ENCODE measurements at regions not wholly inside any gene's neighbourhood (a gene's known extent, or its start where the extent isn't known, plus 50 kb on each side); places are given as distances from the start of the nearest gene placed in this dataset.
"Not testable (repeated sequence)": the region's sequence is repeated elsewhere in the genome, so short reads cannot be mapped to it uniquely, and the experiment has no call there.

- H3K4me3 Mint-ChIP-seq, H3K4me1 Mint-ChIP-seq, H3K27me3 Mint-ChIP-seq, H3K36me3 Mint-ChIP-seq, H3K27ac Mint-ChIP-seq: not testable (repeated sequence)
- H3K9me3 Mint-ChIP-seq = peaks cover 12% of the 10 kb centered on the region
Measured at GRCh38 chr4:31499216-31499615, 779.0 kb downstream of the PCDH7 start.

GRCh38 chr4:31516520-31516919 is 796.4 kb downstream of the PCDH7 start:
- H3K9me3 Mint-ChIP-seq = peaks cover 9% of the 10 kb centered on the region
- H3K4me1 Mint-ChIP-seq = no peaks in the 10 kb centered on the region

GRCh38 chr4:31518796-31519250 is 798.7 kb downstream of the PCDH7 start:
- H3K9me3 Mint-ChIP-seq = peaks cover 12% of the 10 kb centered on the region
- no peaks in the 10 kb centered on the region for H3K36me3 Mint-ChIP-seq
- no peaks in the 10 kb centered on the region for H3K4me1 Mint-ChIP-seq
- no peaks in the 10 kb centered on the region for H3K27me3 Mint-ChIP-seq
- no peak overlapping the region for H3K27ac Mint-ChIP-seq
- H3K4me3 Mint-ChIP-seq = no peak overlapping the region

More at GRCh38 chr4:31516520-31516919, 796.4 kb downstream of the PCDH7 start:
- no peak overlapping the region for H3K4me3 Mint-ChIP-seq
- H3K36me3 Mint-ChIP-seq = no peaks in the 10 kb centered on the region
- H3K27me3 Mint-ChIP-seq = no peaks in the 10 kb centered on the region
- H3K27ac Mint-ChIP-seq = no peak overlapping the region

GRCh38 chr4:31530555-31530954 is 810.4 kb downstream of the PCDH7 start:
- Mint-ChIP-seq H3K36me3 (no peaks in the 10 kb centered on the region), H3K27ac (no peak overlapping the region), H3K4me3 (no peak overlapping the region), H3K27me3 (no peaks in the 10 kb centered on the region), H3K4me1 (no peaks in the 10 kb centered on the region), H3K9me3 (peaks cover 9% of the 10 kb centered on the region)

GRCh38 chr4:31538877-31539276 is 818.7 kb downstream of the PCDH7 start:
- H3K27me3 Mint-ChIP-seq = no peaks in the 10 kb centered on the region

GRCh38 chr4:31539284-31540069 is 819.3 kb downstream of the PCDH7 start:
- Mint-ChIP-seq H3K4me1 (no peaks in the 10 kb centered on the region), H3K27ac (no peak overlapping the region), H3K9me3 (peaks cover 9% of the 10 kb centered on the region), H3K36me3 (no peaks in the 10 kb centered on the region), H3K27me3 (no peaks in the 10 kb centered on the region), H3K4me3 (no peak overlapping the region)

More at GRCh38 chr4:31538877-31539276, 818.7 kb downstream of the PCDH7 start:
- Mint-ChIP-seq H3K4me3 (no peak overlapping the region), H3K27ac (no peak overlapping the region), H3K36me3 (no peaks in the 10 kb centered on the region), H3K9me3 (peaks cover 9% of the 10 kb centered on the region), H3K4me1 (no peaks in the 10 kb centered on the region)

- Mint-ChIP-seq H3K27me3 (no peaks in the 10 kb centered on the region), H3K9me3 (no peaks in the 10 kb centered on the region), H3K27ac (no peak overlapping the region), H3K4me3 (no peak overlapping the region), H3K36me3 (no peaks in the 10 kb centered on the region), H3K4me1 (no peaks in the 10 kb centered on the region)
Measured at GRCh38 chr4:31545330-31545729, 825.2 kb downstream of the PCDH7 start.

- Mint-ChIP-seq H3K27ac (no peak overlapping the region), H3K9me3 (no peaks in the 10 kb centered on the region), H3K4me1 (no peaks in the 10 kb centered on the region), H3K36me3 (no peaks in the 10 kb centered on the region), H3K4me3 (no peak overlapping the region), H3K27me3 (no peaks in the 10 kb centered on the region)
Measured at GRCh38 chr4:31545755-31546154, 825.6 kb downstream of the PCDH7 start.

GRCh38 chr4:31548021-31548420 is 827.9 kb downstream of the PCDH7 start:
- Mint-ChIP-seq H3K9me3 (no peaks in the 10 kb centered on the region), H3K4me3 (no peak overlapping the region), H3K4me1 (no peaks in the 10 kb centered on the region), H3K36me3 (no peaks in the 10 kb centered on the region), H3K27me3 (no peaks in the 10 kb centered on the region), H3K27ac (no peak overlapping the region)

- Mint-ChIP-seq H3K36me3 (no peaks in the 10 kb centered on the region), H3K4me1 (no peaks in the 10 kb centered on the region), H3K27me3 (no peaks in the 10 kb centered on the region), H3K4me3 (no peak overlapping the region), H3K9me3 (no peaks in the 10 kb centered on the region), H3K27ac (no peak overlapping the region)
Measured at GRCh38 chr4:31548823-31549222, 828.7 kb downstream of the PCDH7 start.

- H3K27ac Mint-ChIP-seq = no peak overlapping the region
- no peaks in the 10 kb centered on the region for H3K4me1 Mint-ChIP-seq
- no peaks in the 10 kb centered on the region for H3K9me3 Mint-ChIP-seq
- H3K36me3 Mint-ChIP-seq = no peaks in the 10 kb centered on the region
- H3K4me3 Mint-ChIP-seq = no peak overlapping the region
- no peaks in the 10 kb centered on the region for H3K27me3 Mint-ChIP-seq
Measured at GRCh38 chr4:31549256-31549655, 829.1 kb downstream of the PCDH7 start.

- H3K27me3 Mint-ChIP-seq = no peaks in the 10 kb centered on the region
- no peaks in the 10 kb centered on the region for H3K36me3 Mint-ChIP-seq
- no peaks in the 10 kb centered on the region for H3K4me1 Mint-ChIP-seq
- no peaks in the 10 kb centered on the region for H3K9me3 Mint-ChIP-seq
- no peak overlapping the region for H3K4me3 Mint-ChIP-seq
- H3K27ac Mint-ChIP-seq = no peak overlapping the region
Measured at GRCh38 chr4:31557437-31557836, 837.3 kb downstream of the PCDH7 start.

GRCh38 chr4:31573554-31573953 is 853.4 kb downstream of the PCDH7 start:
- no peaks in the 10 kb centered on the region for H3K4me1 Mint-ChIP-seq

GRCh38 chr4:31575504-31575903 is 855.3 kb downstream of the PCDH7 start:
- Mint-ChIP-seq H3K9me3 (no peaks in the 10 kb centered on the region), H3K4me3 (no peak overlapping the region), H3K4me1 (no peaks in the 10 kb centered on the region), H3K27ac (no peak overlapping the region), H3K36me3 (no peaks in the 10 kb centered on the region), H3K27me3 (no peaks in the 10 kb centered on the region)

More at GRCh38 chr4:31573554-31573953, 853.4 kb downstream of the PCDH7 start:
- Mint-ChIP-seq H3K36me3 (no peaks in the 10 kb centered on the region), H3K27ac (no peak overlapping the region), H3K27me3 (no peaks in the 10 kb centered on the region), H3K9me3 (no peaks in the 10 kb centered on the region), H3K4me3 (no peak overlapping the region)

- Mint-ChIP-seq H3K4me3 (no peak overlapping the region), H3K4me1 (no peaks in the 10 kb centered on the region), H3K9me3 (no peaks in the 10 kb centered on the region), H3K27me3 (no peaks in the 10 kb centered on the region), H3K27ac (no peak overlapping the region), H3K36me3 (no peaks in the 10 kb centered on the region)
Measured at GRCh38 chr4:31580843-31581242, 860.7 kb downstream of the PCDH7 start.

- Mint-ChIP-seq H3K9me3 (peaks cover 8% of the 10 kb centered on the region), H3K27ac (no peak overlapping the region), H3K36me3 (no peaks in the 10 kb centered on the region), H3K27me3 (no peaks in the 10 kb centered on the region), H3K4me3 (no peak overlapping the region), H3K4me1 (no peaks in the 10 kb centered on the region)
Measured at GRCh38 chr4:31585503-31585902, 865.3 kb downstream of the PCDH7 start.

- H3K27ac Mint-ChIP-seq = no peak overlapping the region
- H3K9me3 Mint-ChIP-seq = peaks cover 8% of the 10 kb centered on the region
- no peaks in the 10 kb centered on the region for H3K27me3 Mint-ChIP-seq
- H3K36me3 Mint-ChIP-seq = no peaks in the 10 kb centered on the region
- no peaks in the 10 kb centered on the region for H3K4me1 Mint-ChIP-seq
- no peak overlapping the region for H3K4me3 Mint-ChIP-seq
Measured at GRCh38 chr4:31592293-31592692, 872.1 kb downstream of the PCDH7 start.

All from activated naive CD4-positive, alpha-beta T cell treated with anti-CD3 and anti-CD28 coated beads, Interleukin-2, amount 50 U/mL, for 24 hours (primary cell).